AG10803 (cell line): ENCODE measurements at regions not wholly inside any gene's neighbourhood (a gene's known extent, or its start where the extent isn't known, plus 50 kb on each side); places are given as distances from the start of the nearest gene placed in this dataset.
"Not testable (repeated sequence)": the region's sequence is repeated elsewhere in the genome, so short reads cannot be mapped to it uniquely, and the experiment has no call there.

Experiments used
- DNase-seq: peaks from one replicate; pipeline ENCODE4 v3.0.0; 2010; ENCODE audit warnings: low read depth
- H3K4me3 ChIP-seq: 2 replicates; pipeline ENCODE4 v1.5.1; 2011; ENCODE audit warnings: mild to moderate bottlenecking, low read length, control low read depth
- CTCF ChIP-seq: conservative IDR thresholded peaks from 2 replicates; pipeline ENCODE4 v1.5.1; 2011; ENCODE audit warnings: mild to moderate bottlenecking, low read length, control low read depth, inconsistent platforms

GRCh38 chr7:153070141-153070540, 310.6 kb downstream of the ACTR3B start:
- no peak for TF ChIP-seq CTCF

GRCh38 chr7:153072806-153073205, 313.3 kb downstream of the ACTR3B start:
- no peak overlapping the region for H3K4me3 ChIP-seq
- DNase-seq = no peak
- no peak for TF ChIP-seq CTCF

More at GRCh38 chr7:153070141-153070540, 310.6 kb downstream of the ACTR3B start:
- no peak for DNase-seq
- no peak overlapping the region for H3K4me3 ChIP-seq

DNA sequence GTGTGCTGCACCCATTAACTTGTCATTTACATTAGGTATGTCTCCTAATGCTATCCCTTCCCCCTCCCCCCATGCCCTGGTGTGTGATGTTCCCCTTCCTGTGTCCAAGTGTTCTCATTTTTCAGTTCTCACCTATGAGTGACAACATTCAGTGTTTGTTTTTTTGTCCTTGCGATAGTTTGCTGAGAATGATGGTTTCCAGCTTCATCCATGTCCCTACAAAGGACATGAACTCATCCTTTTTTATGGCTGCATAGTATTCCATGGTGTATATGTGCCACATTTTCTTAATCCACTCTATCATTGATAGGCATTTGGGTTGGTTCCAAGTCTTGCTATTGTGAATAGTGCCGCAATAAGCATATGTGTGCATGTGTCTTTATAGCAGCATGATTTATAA, 316.7 kb downstream of the ACTR3B start:
- DNase-seq, H3K4me3 ChIP-seq: not testable (repeated sequence)

GRCh38 chr7:153081496-153081895, 321.9 kb downstream of the ACTR3B start:
- H3K4me3 ChIP-seq = no peak overlapping the region
- no peak for DNase-seq
- TF ChIP-seq CTCF = no peak

- no peak for DNase-seq
- H3K4me3 ChIP-seq = no peak overlapping the region
- no peak for TF ChIP-seq CTCF
Measured at GRCh38 chr7:153084278-153084677, 324.7 kb downstream of the ACTR3B start.

DNA sequence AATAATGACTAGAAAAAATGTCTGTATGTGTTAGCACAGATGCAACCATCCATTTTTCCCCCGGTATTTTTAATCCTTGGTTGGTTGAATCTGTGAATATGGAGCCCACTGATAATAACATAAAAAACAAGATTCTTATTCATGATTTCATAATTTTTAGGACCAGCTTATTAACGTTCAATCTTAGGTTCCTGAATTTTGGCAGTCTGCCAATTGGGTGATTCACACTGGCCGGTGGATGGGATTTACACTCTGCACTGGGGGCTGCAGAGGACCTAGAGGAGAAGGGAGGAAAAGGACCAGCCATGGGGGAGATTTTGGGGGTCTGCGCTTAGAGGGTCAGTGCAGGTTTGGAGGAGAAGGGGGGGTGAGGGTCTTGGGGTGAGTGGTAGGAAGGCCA, 327.9 kb downstream of the ACTR3B start:
- H3K4me3 ChIP-seq = no peak overlapping the region
- TF ChIP-seq CTCF = no peak
- DNase-seq = no peak

DNA sequence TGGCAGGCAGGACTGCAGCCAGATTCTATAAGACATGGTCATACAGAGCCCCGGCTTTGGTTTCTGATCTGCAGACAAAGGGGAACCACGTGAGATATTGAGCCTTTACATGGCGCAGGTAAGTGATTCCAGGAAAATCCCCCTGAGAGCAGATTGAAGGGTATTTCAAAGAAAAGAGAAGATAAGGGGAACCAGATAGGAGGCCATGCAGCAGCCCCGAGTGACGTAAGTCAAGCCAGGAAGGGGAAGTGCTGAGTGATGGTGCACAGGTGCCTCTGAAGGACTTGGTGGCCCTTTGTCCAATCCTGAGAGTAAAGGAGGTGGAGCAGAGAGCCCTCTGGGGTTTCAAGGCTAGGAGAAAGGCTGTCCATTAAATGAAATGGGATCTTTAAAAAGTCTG, 329.0 kb downstream of the ACTR3B start:
- no peak overlapping the region for H3K4me3 ChIP-seq
- no peak for DNase-seq
- no peak for TF ChIP-seq CTCF

GRCh38 chr7:153090209-153090608, 330.7 kb downstream of the ACTR3B start:
- H3K4me3 ChIP-seq = no peak overlapping the region
- TF ChIP-seq CTCF = no peak
- DNase-seq = no peak
